ENCODE measurements at regions not wholly inside any gene's neighbourhood (a gene's known extent, or its start where the extent isn't known, plus 50 kb on each side); places are given as distances from the start of the nearest gene placed in this dataset.
A peak's percentile ranks its signal among the peaks of the same experiment; 100 is the strongest.

GRCh38 chr5:73395256-73395655, 53.3 kb downstream of the FOXD1 start:
- Mint-ChIP-seq H3K27me3 (peaks cover 32 to 40% (median 34%) of the 10 kb centered on the region in 3 donors), H3K27ac (no peak overlapping the region), H3K4me3 (no peak overlapping the region), H3K9me3 (no peaks in the 10 kb centered on the region), H3K36me3 (no peaks in the 10 kb centered on the region), H3K4me1 (no peaks in the 10 kb centered on the region)
- no peak for DNase-seq
- ATAC-seq (ENCODE audit: low read depth in 2 of 2): no peak

DNA sequence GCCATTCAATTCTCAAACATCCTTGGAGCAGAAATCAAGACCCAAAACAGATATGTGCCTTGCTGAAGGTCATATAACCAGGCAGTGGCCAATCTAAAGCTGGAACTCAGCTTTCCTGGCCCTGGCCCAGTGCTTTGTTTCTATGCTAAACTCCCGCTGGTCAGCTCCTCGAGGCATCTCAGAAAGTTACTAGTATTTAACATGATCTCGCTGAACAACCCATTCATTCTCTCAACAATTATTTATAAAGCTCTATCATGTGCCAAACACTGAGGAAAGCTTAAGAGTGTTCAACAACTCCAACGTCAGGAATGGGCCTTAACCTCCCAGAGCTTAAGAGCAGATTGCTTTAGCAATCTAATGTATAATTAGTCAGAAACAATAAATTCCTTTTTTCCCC, 54.0 kb downstream of the FOXD1 start:
- ATAC-seq (ENCODE audit: low read depth in 2 of 2) (no peak), DNase-seq (no peak)
- Mint-ChIP-seq H3K27ac (no peak overlapping the region), H3K4me1 (no peaks in the 10 kb centered on the region), H3K9me3 (no peaks in the 10 kb centered on the region), H3K36me3 (no peaks in the 10 kb centered on the region), H3K27me3 (peaks cover 37 to 44% (median 37%) of the 10 kb centered on the region in 3 donors), H3K4me3 (no peak overlapping the region)

DNA sequence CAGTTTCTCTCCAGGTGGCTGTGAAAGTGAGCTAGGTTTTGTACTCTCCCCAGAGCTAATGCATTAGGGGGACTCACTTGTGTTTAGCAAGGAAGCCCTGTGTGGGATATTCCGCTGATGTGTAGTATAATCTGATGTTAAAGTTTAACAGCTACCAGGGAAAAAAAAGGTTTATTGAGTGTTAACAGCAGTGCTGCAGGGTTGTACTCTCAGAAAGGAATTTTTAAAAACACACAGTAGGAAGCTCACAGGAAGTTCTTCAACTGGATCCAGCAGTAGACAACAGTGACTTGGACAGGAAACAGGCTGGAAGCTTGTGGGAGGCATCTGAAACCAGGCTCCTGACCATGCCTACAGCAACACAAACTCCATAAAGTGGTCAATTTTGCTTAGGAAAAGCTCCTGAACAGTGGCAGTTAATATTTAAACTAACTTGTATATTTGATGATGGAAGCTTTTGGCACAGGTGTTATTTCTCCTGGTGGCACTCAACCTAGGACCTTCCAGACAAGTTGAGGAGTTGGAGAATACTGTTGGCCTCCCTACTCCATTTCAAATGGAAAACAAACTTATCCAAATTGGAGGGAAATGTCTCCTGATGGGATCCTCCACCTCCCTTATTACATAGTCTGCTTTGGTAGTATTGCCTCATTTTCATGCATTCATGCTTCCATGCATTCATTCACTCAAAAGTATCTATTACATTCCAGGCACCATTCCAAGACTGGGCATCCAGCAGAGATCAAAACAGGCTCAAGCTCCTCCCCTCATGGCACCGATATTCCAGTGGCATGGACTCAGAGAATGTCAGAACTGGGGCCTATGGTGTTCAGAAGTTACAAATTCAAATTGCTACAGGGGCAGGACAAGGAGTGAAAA, 54.7 kb downstream of the FOXD1 start:
- Mint-ChIP-seq H3K27ac (no peak overlapping the region), H3K4me1 (no peaks in the 10 kb centered on the region), H3K27me3 (peaks cover 37 to 44% (median 39%) of the 10 kb centered on the region in 3 donors), H3K9me3 (no peaks in the 10 kb centered on the region), H3K4me3 (no peak overlapping the region), H3K36me3 (no peaks in the 10 kb centered on the region)
- no peak for ATAC-seq (ENCODE audit: low read depth in 2 of 2)
- no peak for DNase-seq

GRCh38 chr5:73392775-73393174, 55.8 kb downstream of the FOXD1 start:
- H3K9me3 Mint-ChIP-seq: no peaks in the 10 kb centered on the region
- DNase-seq: no peak
- ATAC-seq (ENCODE audit: low read depth in 2 of 2): no peak
- peaks cover 40 to 45% (median 42%) of the 10 kb centered on the region in 3 donors for H3K27me3 Mint-ChIP-seq
- H3K27ac Mint-ChIP-seq: no peak overlapping the region
- H3K36me3 Mint-ChIP-seq: no peaks in the 10 kb centered on the region
- H3K4me1 Mint-ChIP-seq: no peaks in the 10 kb centered on the region
- H3K4me3 Mint-ChIP-seq: no peak overlapping the region

DNA sequence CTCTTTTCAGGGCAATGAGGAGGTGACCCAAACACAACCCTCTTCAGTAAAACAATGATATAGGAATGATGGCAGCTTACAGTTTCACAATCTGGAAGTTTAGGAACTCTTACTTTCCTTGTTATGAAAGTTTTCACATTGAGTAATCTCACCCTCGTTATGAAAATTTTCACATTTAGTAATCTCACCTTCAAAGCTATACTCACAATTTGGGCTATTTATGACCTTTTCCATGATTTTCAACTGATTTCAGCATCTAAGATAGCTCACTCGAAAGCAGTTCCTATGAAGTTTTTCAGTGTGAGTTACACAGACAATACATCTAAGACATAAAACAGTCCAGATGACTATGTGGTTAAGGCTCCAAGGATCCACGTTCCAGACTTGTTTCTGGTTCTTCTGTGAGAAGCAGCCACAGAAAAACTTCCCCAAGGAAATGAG, 57.1 kb downstream of the FOXD1 start:
- no peak overlapping the region for H3K27ac Mint-ChIP-seq

DNA sequence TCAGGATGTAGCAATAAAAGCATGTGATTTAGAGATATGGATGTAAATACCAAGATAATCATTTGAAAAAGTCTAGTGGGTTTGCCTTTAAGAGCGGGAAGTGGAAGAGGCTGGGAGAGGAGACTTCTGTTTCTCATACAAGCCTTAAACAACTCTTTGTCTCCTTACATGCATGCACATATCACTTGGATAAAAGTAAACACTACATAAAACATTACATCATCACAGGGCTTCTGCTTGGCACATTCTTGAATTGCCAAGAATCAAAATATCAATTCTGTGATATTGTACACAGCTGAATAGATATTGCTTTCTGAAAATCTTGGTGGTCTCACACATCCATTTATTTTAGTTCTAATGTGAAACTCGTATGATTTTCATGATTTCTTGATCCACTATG, 57.6 kb downstream of the FOXD1 start:
- ATAC-seq (ENCODE audit: low read depth in 2 of 2): no peak
- Mint-ChIP-seq H3K27ac (no peak overlapping the region), H3K4me3 (peak overlapping the region in 1 of 8 donors; percentile 8), H3K9me3 (peaks cover 0 to 6% (median 3%) of the 10 kb centered on the region in 7 donors), H3K36me3 (peaks cover 0 to 4% of the 10 kb centered on the region in 2 donors), H3K27me3 (peaks cover 36 to 46% (median 38%) of the 10 kb centered on the region in 3 donors), H3K4me1 (peaks cover 0 to 5% (median 0%) of the 10 kb centered on the region in 3 donors)
- no peak for DNase-seq

More for the DNA sequence above, 57.1 kb downstream of the FOXD1 start:
- Mint-ChIP-seq H3K4me1 (peaks cover 0 to 5% (median 0%) of the 10 kb centered on the region in 3 donors), H3K36me3 (peaks cover 0 to 2% of the 10 kb centered on the region in 2 donors), H3K9me3 (peaks cover 0 to 3% (median under 1%) of the 10 kb centered on the region in 7 donors), H3K4me3 (no peak overlapping the region), H3K27me3 (peaks cover 38 to 48% (median 39%) of the 10 kb centered on the region in 3 donors)
- ATAC-seq (ENCODE audit: low read depth in 2 of 2): no peak
- DNase-seq: no peak

- Mint-ChIP-seq H3K9me3 (peaks cover 8 to 28% (median 22%) of the 10 kb centered on the region in 7 donors), H3K27me3 (peaks cover 40 to 46% (median 44%) of the 10 kb centered on the region in 3 donors)
Observed at GRCh38 chr5:73388740-73389139, 59.8 kb downstream of the FOXD1 start.

DNA sequence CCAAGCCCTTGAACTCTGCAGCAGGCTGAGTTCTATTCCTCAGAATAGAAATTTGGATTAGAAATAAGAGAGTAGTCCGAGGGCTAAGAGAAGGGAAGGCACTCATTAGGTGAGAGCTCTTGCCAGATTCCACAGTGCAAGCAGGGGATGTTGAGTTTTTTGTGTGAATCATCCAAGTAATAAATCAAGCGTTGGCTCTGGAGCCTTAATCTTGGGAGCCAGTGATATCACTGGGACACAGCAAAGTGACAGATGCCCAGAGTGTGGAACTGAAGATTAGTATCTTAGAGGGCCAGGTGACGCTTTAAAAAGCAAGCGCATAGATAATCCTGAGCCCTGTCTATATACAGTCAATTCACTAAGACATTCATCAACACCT, 60.3 kb downstream of the FOXD1 start:
- Mint-ChIP-seq H3K4me3 (no peak overlapping the region), H3K27ac (no peak overlapping the region), H3K27me3 (peaks cover 45 to 50% (median 48%) of the 10 kb centered on the region in 3 donors), H3K9me3 (peaks cover 8 to 32% (median 24%) of the 10 kb centered on the region in 7 donors), H3K36me3 (peaks cover 15 to 21% of the 10 kb centered on the region in 2 donors), H3K4me1 (peaks cover 0 to 5% (median 0%) of the 10 kb centered on the region in 3 donors)
- DNase-seq: no peak
- ATAC-seq (ENCODE audit: low read depth in 2 of 2): no peak

More at GRCh38 chr5:73388740-73389139, 59.8 kb downstream of the FOXD1 start:
- Mint-ChIP-seq H3K4me3 (no peak overlapping the region), H3K4me1 (peaks cover 0 to 5% (median 0%) of the 10 kb centered on the region in 3 donors), H3K36me3 (peaks cover 14 to 17% of the 10 kb centered on the region in 2 donors), H3K27ac (no peak overlapping the region)
- DNase-seq: no peak
- no peak for ATAC-seq (ENCODE audit: low read depth in 2 of 2)

- ATAC-seq (ENCODE audit: low read depth in 2 of 2): peak; percentile 21 to 56
- H3K4me3 Mint-ChIP-seq: no peak overlapping the region
- no peak overlapping the region for H3K27ac Mint-ChIP-seq
- peaks cover 50 to 56% (median 51%) of the 10 kb centered on the region in 3 donors for H3K27me3 Mint-ChIP-seq
- DNase-seq: no peak
- peaks cover 8 to 38% (median 30%) of the 10 kb centered on the region in 7 donors for H3K9me3 Mint-ChIP-seq
- H3K36me3 Mint-ChIP-seq: peaks cover 15 to 25% of the 10 kb centered on the region in 2 donors
- peaks cover 0 to 5% (median 2%) of the 10 kb centered on the region in 3 donors for H3K4me1 Mint-ChIP-seq
Observed at GRCh38 chr5:73387601-73388305, 60.8 kb downstream of the FOXD1 start.

DNA sequence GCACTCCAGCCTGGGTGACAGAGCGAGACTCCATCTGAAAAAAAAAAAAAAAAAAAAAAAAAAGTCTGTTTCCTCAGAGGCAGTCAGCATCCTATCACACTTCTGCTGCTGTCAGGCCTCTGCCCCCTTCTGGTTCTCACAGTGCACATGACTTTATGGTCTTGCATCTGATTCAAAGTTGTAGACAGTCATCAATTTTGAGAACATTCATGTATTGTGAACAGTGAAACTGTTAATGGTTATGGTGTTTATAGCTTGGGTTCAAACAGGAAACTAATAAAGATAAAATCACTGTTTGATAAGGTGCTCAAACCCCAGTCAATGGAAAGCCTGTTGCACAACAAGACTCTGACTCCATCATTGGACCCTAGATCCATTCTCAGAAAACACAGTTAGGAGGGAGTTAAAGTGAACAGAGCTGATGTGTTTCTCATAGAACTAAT, 61.4 kb downstream of the FOXD1 start:
- Mint-ChIP-seq H3K4me3 (no peak overlapping the region), H3K27ac (no peak overlapping the region), H3K4me1 (peaks cover 0 to 5% (median 2%) of the 10 kb centered on the region in 3 donors), H3K9me3 (peaks cover 8 to 38% (median 30%) of the 10 kb centered on the region in 7 donors), H3K36me3 (peaks cover 15 to 25% of the 10 kb centered on the region in 2 donors), H3K27me3 (peaks cover 46 to 58% (median 51%) of the 10 kb centered on the region in 3 donors)
- no peak for ATAC-seq (ENCODE audit: low read depth in 2 of 2)
- no peak for DNase-seq

DNA sequence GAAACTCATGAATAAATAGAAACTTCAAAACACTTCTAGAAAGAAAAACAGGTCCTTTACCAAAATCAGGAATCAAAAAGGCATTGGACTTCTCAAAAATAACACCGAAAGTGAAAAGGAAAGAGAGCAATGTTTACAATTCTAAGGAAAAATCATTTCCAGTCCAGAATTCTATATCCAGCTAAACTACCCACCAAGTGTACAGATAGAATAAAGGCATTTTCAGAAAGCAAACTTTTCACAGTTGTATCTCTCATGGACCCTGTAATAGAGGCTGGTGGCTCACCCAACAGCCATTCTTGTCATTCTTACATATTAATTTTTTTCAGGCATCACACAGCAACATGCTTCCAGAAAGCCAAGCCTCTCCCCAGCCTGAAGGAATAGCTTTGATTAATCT, 63.7 kb downstream of the FOXD1 start:
- Mint-ChIP-seq H3K27me3 (peaks cover 47 to 66% (median 60%) of the 10 kb centered on the region in 3 donors), H3K9me3 (peaks cover 8 to 38% (median 30%) of the 10 kb centered on the region in 7 donors)

GRCh38 chr5:73382401-73382740, 66.2 kb downstream of the FOXD1 start:
- H3K27me3 Mint-ChIP-seq: peaks cover 61 to 75% (median 73%) of the 10 kb centered on the region in 3 donors
- H3K27ac Mint-ChIP-seq: no peak overlapping the region
- no peak overlapping the region for H3K4me3 Mint-ChIP-seq
- no peak for ATAC-seq (ENCODE audit: low read depth in 2 of 2)
- peaks cover 7 to 17% (median 16%) of the 10 kb centered on the region in 3 donors for H3K4me1 Mint-ChIP-seq
- peaks cover 8 to 38% (median 30%) of the 10 kb centered on the region in 7 donors for H3K9me3 Mint-ChIP-seq
- peaks cover 15 to 25% of the 10 kb centered on the region in 2 donors for H3K36me3 Mint-ChIP-seq
- no peak for DNase-seq

More for the DNA sequence above, 63.7 kb downstream of the FOXD1 start:
- Mint-ChIP-seq H3K36me3 (peaks cover 15 to 25% of the 10 kb centered on the region in 2 donors), H3K4me3 (no peak overlapping the region), H3K27ac (no peak overlapping the region), H3K4me1 (peaks cover 9 to 16% (median 14%) of the 10 kb centered on the region in 3 donors)
- DNase-seq (no peak), ATAC-seq (ENCODE audit: low read depth in 2 of 2) (no peak)

Data from naive B cell (primary cell).